Psoas muscle (tissue), 7 donors: ENCODE measurements at regions not wholly inside any gene's neighbourhood (a gene's known extent, or its start where the extent isn't known, plus 50 kb on each side); places are given as distances from the start of the nearest gene placed in this dataset.

Experiments used
- ATAC-seq, 4 donors: fragments of 200-7000 bp; cut with Tn5 transposase; one replicate each; pipeline ENCODE4 v1.9.1; 2020; ENCODE audit warnings: moderate library complexity in 3 of 4, mild to moderate bottlenecking in 2 of 4
- DNase-seq, 2 donors: peaks; one replicate each; pipeline ENCODE4 v3.0.0-alpha.2; 2020
- H3K27ac ChIP-seq: fragments of 200-600 bp; one replicate; pipeline ENCODE4 v1.8.0; 2022
- H3K27me3 ChIP-seq, 3 donors: fragments of 200-600 bp in 1 of 3; one replicate each; pipeline versions ENCODE4 v1.6.1 to v1.8.0; 2013 to 2022; ENCODE audit warnings: low read length in 2 of 3, mild to moderate bottlenecking in 2 of 3, moderate library complexity in 1 of 3; ENCODE audit not compliant: insufficient read depth in 3 of 3
- H3K36me3 ChIP-seq, 2 donors: fragments of 200-600 bp in 1 of 2; one replicate each; pipeline versions ENCODE4 v1.6.1 to v1.8.0; 2013 to 2022; ENCODE audit warnings: low read depth in 1 of 2, mild to moderate bottlenecking in 1 of 2, moderate library complexity in 1 of 2; ENCODE audit not compliant: insufficient read depth in 1 of 2
- H3K4me1 ChIP-seq: fragments of 200-600 bp; one replicate; pipeline ENCODE4 v1.8.0; 2022
- H3K4me3 ChIP-seq: fragments of 200-600 bp; one replicate; pipeline ENCODE4 v1.8.0; 2022; ENCODE audit warnings: mild to moderate bottlenecking
- H3K9me3 ChIP-seq: fragments of 200-600 bp; one replicate; pipeline ENCODE4 v1.8.0; 2022
- CTCF ChIP-seq: fragments of 200-600 bp; IDR thresholded peaks from one replicate; pipeline ENCODE4 v1.8.0; 2022; ENCODE audit warnings: antibody characterized with exemption
- WGBS, 3 donors: extraction: QIAGEN DNeasy Blood & Tissue Kit; methylation state at CpG; one replicate each; pipeline versions ENCODE4 v1.1.6 to v1.1.7; 2013; 5-methylcytosine and 5-hydroxymethylcytosine counted together
- intact Hi-C, 2 donors: fragments of 100-400 bp; cut with DNase I; formaldehyde crosslinking; loops; one replicate each; pipeline versions ENCODE4 v1.11.0 to v1.14.2; 2022
- donor health status: healthy with polysubstance abuse.
- donor health status: DM: no; HTN: no; CAD: no; lungs with moderate emphysema.
- donor health status: Bipolar disorder and iron deficiency.
- donor health status: healthy.
- donor health status: DM: yes; HTN: yes; CAD: no.
- donor health status: DM: no; HTN: no; CAD: no.
- donor health status: DM: yes; HTN: yes; CAD: no.

GRCh38 chr5:9987101-9987500 is 262.6 kb downstream of the ATPSCKMT start:
- intact Hi-C loops, result no loop called here
- no peak for TF ChIP-seq CTCF

GRCh38 chr5:9977070-9977469 is 272.6 kb downstream of the ATPSCKMT start:
- Histone ChIP-seq H3K4me3 (no peak overlapping the region), H3K27ac (no peak overlapping the region), H3K36me3 (no peaks in the 10 kb centered on the region), H3K9me3 (no peaks in the 10 kb centered on the region), H3K4me1 (no peaks in the 10 kb centered on the region), H3K27me3 (no peaks in the 10 kb centered on the region)
- DNase-seq (no peak), ATAC-seq (no peak)
- 63 to 69% (median 68%) methylated on average over 2 of the region's 2 CpGs for WGBS, 3 donors
- TF ChIP-seq CTCF, result no peak
- intact Hi-C loops, result no loop called here

More at GRCh38 chr5:9987101-9987500, 262.6 kb downstream of the ATPSCKMT start:
- no peaks in the 10 kb centered on the region for H3K27me3 ChIP-seq
- H3K27ac ChIP-seq, result no peak overlapping the region
- H3K9me3 ChIP-seq, result no peaks in the 10 kb centered on the region
- WGBS, 3 donors, result 40 to 73% (median 71%) methylated on average over 4 of the region's 4 CpGs
- H3K4me3 ChIP-seq, result no peak overlapping the region
- H3K4me1 ChIP-seq, result no peaks in the 10 kb centered on the region
- DNase-seq (no peak), ATAC-seq (no peak)
- H3K36me3 ChIP-seq, result no peaks in the 10 kb centered on the region

GRCh38 chr5:9976621-9977020 is 273.1 kb downstream of the ATPSCKMT start:
- TF ChIP-seq CTCF, result no peak
- Histone ChIP-seq H3K27ac (no peak overlapping the region), H3K27me3 (no peaks in the 10 kb centered on the region), H3K4me1 (no peaks in the 10 kb centered on the region), H3K4me3 (no peak overlapping the region), H3K36me3 (no peaks in the 10 kb centered on the region), H3K9me3 (no peaks in the 10 kb centered on the region)
- DNase-seq (no peak), ATAC-seq (no peak)
- intact Hi-C loops, result no loop called here
- WGBS, 3 donors, result 86 to 91% (median 87%) methylated on average over 3 of the region's 3 CpGs

- H3K4me1 ChIP-seq, result no peaks in the 10 kb centered on the region
- 82 to 93% (median 85%) methylated on average over 3 of the region's 3 CpGs for WGBS, 3 donors
- H3K27ac ChIP-seq, result no peak overlapping the region
- TF ChIP-seq CTCF, result no peak
- no peaks in the 10 kb centered on the region for H3K27me3 ChIP-seq
- ATAC-seq (no peak), DNase-seq (no peak)
- intact Hi-C loops, result no loop called here
- H3K36me3 ChIP-seq, result no peaks in the 10 kb centered on the region
- peaks cover 9% of the 10 kb centered on the region for H3K9me3 ChIP-seq
- H3K4me3 ChIP-seq, result no peak overlapping the region
Observed at GRCh38 chr5:9972059-9972458, 277.6 kb downstream of the ATPSCKMT start.

GRCh38 chr5:9971301-9971700 is 278.4 kb downstream of the ATPSCKMT start:
- Histone ChIP-seq H3K4me3 (no peak overlapping the region), H3K4me1 (no peaks in the 10 kb centered on the region), H3K36me3 (no peaks in the 10 kb centered on the region), H3K9me3 (peaks cover 9% of the 10 kb centered on the region), H3K27me3 (no peaks in the 10 kb centered on the region), H3K27ac (no peak overlapping the region)
- DNase-seq (no peak), ATAC-seq (no peak)
- 74 to 80% (median 76%) methylated on average over 6 of the region's 6 CpGs for WGBS, 3 donors
- TF ChIP-seq CTCF, result no peak
- intact Hi-C loops, result no loop called here
